DMS 273 (cell line): ENCODE measurements at regions not wholly inside any gene's neighbourhood (a gene's known extent, or its start where the extent isn't known, plus 50 kb on each side); places are given as distances from the start of the nearest gene placed in this dataset.
"Not testable (repeated sequence)": the region's sequence is repeated elsewhere in the genome, so short reads cannot be mapped to it uniquely, and the experiment has no call there.

Source experiments
- DNase-seq: peaks from one replicate; lab custom pipeline; 2025; ENCODE audit not compliant: unreplicated experiment; lab: John Stamatoyannopoulos, UW

GRCh38 chr5:62994842-62995241 is 416.2 kb downstream of the LRRC70 start:
- DNase-seq = not testable (repeated sequence)

- DNase-seq = no peak
These were observed 407.1 kb downstream of the LRRC70 start for GRCh38 chr5:62985749-62986148.

- DNase-seq = no peak
These were observed 403.7 kb downstream of the LRRC70 start for GRCh38 chr5:62982348-62982747.

- no peak for DNase-seq
These were observed 402.3 kb downstream of the LRRC70 start for GRCh38 chr5:62980884-62981283.

GRCh38 chr5:62979472-62979871 is 400.9 kb downstream of the LRRC70 start:
- no peak for DNase-seq

GRCh38 chr5:62977661-62978060 is 399.0 kb downstream of the LRRC70 start:
- DNase-seq = no peak

GRCh38 chr5:62974623-62975022 is 396.0 kb downstream of the LRRC70 start:
- no peak for DNase-seq

GRCh38 chr5:62969409-62970120 is 390.9 kb downstream of the LRRC70 start:
- DNase-seq = no peak

GRCh38 chr5:62964428-62964827 is 385.8 kb downstream of the LRRC70 start:
- DNase-seq = no peak

GRCh38 chr5:62960781-62961180 is 382.2 kb downstream of the LRRC70 start:
- DNase-seq = no peak

- no peak for DNase-seq
These were observed 378.0 kb downstream of the LRRC70 start for GRCh38 chr5:62956597-62956996.

- no peak for DNase-seq
These were observed 376.0 kb downstream of the LRRC70 start for GRCh38 chr5:62954578-62954977.

- DNase-seq = no peak
These were observed 369.7 kb downstream of the LRRC70 start for GRCh38 chr5:62948301-62948700.

GRCh38 chr5:62942384-62942783 is 363.8 kb downstream of the LRRC70 start:
- no peak for DNase-seq

- DNase-seq = no peak
These were observed 360.3 kb downstream of the LRRC70 start for GRCh38 chr5:62938927-62939326.

- DNase-seq = no peak
These were observed 359.3 kb downstream of the LRRC70 start for GRCh38 chr5:62937661-62938558.

GRCh38 chr5:62935660-62936059 is 357.0 kb downstream of the LRRC70 start:
- DNase-seq = no peak

- DNase-seq = no peak
These were observed 355.7 kb downstream of the LRRC70 start for GRCh38 chr5:62934319-62934718.

- no peak for DNase-seq
These were observed 354.6 kb downstream of the LRRC70 start for GRCh38 chr5:62933261-62933660.

GRCh38 chr5:62931153-62931950 is 352.7 kb downstream of the LRRC70 start:
- no peak for DNase-seq

- no peak for DNase-seq
These were observed 343.6 kb downstream of the LRRC70 start for GRCh38 chr5:62922191-62922590.
